GM12865 (cell line): ENCODE measurements at regions not wholly inside any gene's neighbourhood (a gene's known extent, or its start where the extent isn't known, plus 50 kb on each side); places are given as distances from the start of the nearest gene placed in this dataset.
A peak's percentile ranks its signal among the peaks of the same experiment; 100 is the strongest.

Experiments
- DNase-seq: peaks from one replicate; pipeline ENCODE4 v3.0.0; 2010; ENCODE audit warnings: low read depth
- H3K4me3 ChIP-seq: 2 replicates; pipeline ENCODE4 v1.5.1; 2011; ENCODE audit warnings: mild to moderate bottlenecking, low read depth, low read length, control low read depth
- TF ChIP-seq, protein P1 (sequence below): IDR thresholded peaks from 2 replicates; pipeline ENCODE4 v1.5.1; 2011; ENCODE audit warnings: low read length, control low read depth, low read depth, inconsistent platforms; ENCODE audit not compliant: insufficient read depth; ENCODE audit errors: missing control alignments

DNA sequence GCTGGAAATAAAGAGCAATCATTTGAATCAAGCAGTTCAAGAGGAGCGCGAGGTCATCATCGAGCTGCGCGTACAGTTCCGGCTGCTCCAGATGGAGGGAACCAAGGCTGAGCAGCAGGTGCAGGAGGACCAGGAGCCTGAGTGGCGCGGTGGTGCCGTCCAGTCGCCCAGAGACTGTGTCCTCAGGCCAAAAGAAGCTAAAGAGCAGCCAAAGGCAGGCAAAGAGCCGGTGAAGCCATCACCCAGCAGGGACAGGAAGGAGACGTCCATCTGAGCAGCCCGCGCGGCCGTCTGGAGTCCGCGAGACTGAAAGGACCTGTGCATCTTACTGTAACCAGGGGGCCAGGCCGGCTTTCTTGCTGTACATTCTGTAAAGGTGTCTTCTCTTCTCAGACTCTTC is 277.2 kb upstream of the TTC14 start:
- TF ChIP-seq, protein P1, sequence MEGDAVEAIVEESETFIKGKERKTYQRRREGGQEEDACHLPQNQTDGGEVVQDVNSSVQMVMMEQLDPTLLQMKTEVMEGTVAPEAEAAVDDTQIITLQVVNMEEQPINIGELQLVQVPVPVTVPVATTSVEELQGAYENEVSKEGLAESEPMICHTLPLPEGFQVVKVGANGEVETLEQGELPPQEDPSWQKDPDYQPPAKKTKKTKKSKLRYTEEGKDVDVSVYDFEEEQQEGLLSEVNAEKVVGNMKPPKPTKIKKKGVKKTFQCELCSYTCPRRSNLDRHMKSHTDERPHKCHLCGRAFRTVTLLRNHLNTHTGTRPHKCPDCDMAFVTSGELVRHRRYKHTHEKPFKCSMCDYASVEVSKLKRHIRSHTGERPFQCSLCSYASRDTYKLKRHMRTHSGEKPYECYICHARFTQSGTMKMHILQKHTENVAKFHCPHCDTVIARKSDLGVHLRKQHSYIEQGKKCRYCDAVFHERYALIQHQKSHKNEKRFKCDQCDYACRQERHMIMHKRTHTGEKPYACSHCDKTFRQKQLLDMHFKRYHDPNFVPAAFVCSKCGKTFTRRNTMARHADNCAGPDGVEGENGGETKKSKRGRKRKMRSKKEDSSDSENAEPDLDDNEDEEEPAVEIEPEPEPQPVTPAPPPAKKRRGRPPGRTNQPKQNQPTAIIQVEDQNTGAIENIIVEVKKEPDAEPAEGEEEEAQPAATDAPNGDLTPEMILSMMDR = no peak
- DNase-seq = no peak
- no peak overlapping the region for H3K4me3 ChIP-seq

DNA sequence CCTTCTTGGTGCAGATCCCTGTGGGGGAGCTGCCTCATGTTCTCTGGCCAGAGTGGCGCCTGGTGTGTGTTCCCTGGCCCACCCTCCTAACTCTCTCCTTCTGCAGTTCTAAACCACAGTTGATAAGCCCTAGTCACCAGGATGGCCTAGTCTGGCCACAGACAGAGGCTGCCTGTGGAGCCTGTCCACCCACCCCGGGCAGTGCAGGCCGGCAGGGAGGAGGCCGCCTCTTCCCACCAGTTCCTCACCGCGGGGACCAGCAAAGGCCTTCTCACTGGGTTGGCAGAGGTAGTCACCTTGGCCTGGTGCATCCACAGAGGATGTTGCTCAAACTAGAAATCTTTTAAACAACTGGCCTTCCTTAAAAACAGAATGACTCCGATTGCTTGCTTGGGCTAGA is 276.4 kb upstream of the TTC14 start:
- H3K4me3 ChIP-seq = no peak overlapping the region
- no peak for DNase-seq
- TF ChIP-seq, protein P1 = no peak

DNA sequence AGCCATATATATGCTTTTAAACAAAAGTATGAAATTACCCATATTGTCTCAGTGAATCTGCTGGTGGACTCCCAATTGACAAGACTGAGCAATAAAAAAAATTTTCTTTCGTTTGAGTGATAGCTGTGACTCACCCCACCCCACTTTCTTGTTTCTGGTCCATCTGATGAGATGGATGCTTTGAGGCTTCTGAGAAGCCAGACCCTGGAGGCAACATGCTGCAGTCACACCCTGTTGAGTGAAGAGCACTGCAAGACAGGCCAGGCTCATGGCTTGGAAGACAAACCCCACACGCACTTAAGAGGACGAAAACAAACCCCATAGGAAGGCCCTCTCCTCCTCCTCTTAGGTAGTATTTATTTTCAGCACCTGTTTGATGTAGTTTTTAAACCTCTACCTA is 276.0 kb upstream of the TTC14 start:
- no peak overlapping the region for H3K4me3 ChIP-seq
- TF ChIP-seq, protein P1 = no peak
- no peak for DNase-seq

DNA sequence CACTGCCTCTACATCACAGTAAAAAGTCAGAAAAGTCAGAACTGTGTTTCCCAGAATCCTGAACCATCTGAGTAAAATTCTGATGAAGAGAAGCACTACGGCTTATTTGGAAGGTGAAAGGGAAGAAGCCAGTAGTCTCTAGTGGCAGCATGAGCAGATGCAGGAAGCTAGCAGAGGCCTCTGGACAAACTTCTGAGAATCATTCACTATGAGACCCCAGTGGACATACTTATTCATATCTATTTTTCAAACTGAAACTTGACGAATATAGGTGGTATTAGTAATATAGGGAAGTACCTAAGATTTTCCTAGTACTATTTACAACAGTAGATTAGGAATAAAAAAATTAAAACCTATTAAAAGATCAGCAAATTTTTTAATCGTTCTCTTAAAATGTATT is 272.8 kb upstream of the TTC14 start:
- TF ChIP-seq, protein P1 = no peak
- no peak overlapping the region for H3K4me3 ChIP-seq
- DNase-seq = peak; percentile 71

DNA sequence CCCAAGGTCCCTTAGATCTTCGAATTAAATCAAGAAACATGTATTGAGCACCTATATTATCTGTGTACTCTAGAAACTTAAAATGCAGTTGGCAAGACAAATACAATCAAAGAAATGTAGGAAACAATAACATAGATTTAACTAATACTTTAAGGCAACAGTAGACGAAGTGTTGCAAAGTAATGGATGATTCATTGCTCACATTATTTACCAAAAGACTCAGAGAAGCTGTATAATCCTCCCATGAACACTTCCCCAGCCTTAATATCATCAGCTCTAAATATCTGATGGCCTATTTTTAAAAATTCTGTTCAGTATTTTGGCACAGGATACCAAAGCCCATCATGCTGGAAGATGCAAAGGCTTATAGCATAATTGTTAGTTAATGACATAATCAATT is 272.1 kb upstream of the TTC14 start:
- TF ChIP-seq, protein P1 = no peak
- no peak for DNase-seq
- H3K4me3 ChIP-seq = no peak overlapping the region

DNA sequence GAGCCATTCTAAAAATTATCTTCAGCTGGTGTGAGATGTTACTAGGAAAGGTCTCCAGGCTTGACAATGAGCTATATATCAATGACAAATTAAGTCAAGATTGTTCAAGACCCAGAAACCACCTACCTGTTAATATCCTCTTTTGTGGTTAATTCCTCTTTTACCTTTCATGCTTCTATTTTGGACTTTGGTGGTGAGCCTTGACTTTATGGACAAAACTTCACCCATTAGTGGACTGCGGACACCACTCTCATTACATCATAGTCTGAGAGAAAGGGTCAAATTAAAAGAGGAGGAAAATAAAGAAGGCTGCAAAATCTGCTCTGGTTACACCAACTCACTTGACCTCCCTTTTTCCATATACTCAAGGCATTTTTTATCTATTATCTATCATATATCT is 271.5 kb upstream of the TTC14 start:
- no peak for DNase-seq
- TF ChIP-seq, protein P1 = no peak
- no peak overlapping the region for H3K4me3 ChIP-seq

DNA sequence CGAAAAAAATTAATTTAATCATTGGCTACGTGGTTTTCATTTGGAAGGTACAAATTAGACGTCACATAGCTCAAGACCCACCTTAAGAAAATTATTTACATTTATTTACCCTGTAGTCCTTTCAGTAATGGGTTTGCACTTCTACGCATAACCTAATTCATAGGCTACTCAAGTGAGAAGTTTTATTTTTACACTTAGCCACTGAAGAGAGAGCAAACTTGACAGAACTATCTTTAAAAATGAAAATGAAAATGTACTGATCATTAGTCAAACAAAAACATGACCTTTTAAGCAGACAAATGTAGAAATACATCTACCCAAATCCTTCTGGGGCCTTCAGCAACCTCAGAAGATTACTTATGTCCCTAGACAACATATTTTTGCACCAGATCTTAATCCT is 269.4 kb upstream of the TTC14 start:
- H3K4me3 ChIP-seq = no peak overlapping the region
- TF ChIP-seq, protein P1 = no peak
- DNase-seq = peak; percentile 48
